HPDE6-E6E7 (cell line): ENCODE measurements at regions not wholly inside any gene's neighbourhood (a gene's known extent, or its start where the extent isn't known, plus 50 kb on each side); places are given as distances from the start of the nearest gene placed in this dataset.
A peak's percentile ranks its signal among the peaks of the same experiment; 100 is the strongest.

Source experiments
- DNase-seq: peaks from one replicate; pipeline ENCODE4 v3.0.0; 2011; ENCODE audit warnings: missing footprints; ENCODE audit errors: extremely low spot score

GRCh38 chr7:25549271-25549921, 321.1 kb upstream of the NPVF start:
- DNase-seq = no peak

GRCh38 chr7:25550149-25550548, 321.9 kb upstream of the NPVF start:
- no peak for DNase-seq

GRCh38 chr7:25552998-25553397, 324.7 kb upstream of the NPVF start:
- no peak for DNase-seq

- DNase-seq = no peak
Measured at GRCh38 chr7:25553580-25554291, 325.4 kb upstream of the NPVF start.

GRCh38 chr7:25557379-25557917, 329.2 kb upstream of the NPVF start:
- DNase-seq = no peak

GRCh38 chr7:25557930-25558329, 329.6 kb upstream of the NPVF start:
- no peak for DNase-seq

- DNase-seq = no peak
Measured at GRCh38 chr7:25558605-25559004, 330.3 kb upstream of the NPVF start.

GRCh38 chr7:25559581-25560367, 331.5 kb upstream of the NPVF start:
- DNase-seq = no peak

GRCh38 chr7:25562673-25563182, 334.4 kb upstream of the NPVF start:
- DNase-seq = no peak

- DNase-seq = no peak
Measured at GRCh38 chr7:25565002-25565401, 336.7 kb upstream of the NPVF start.

- peak; percentile 23 for DNase-seq
Measured at GRCh38 chr7:25565949-25566348, 337.7 kb upstream of the NPVF start.

GRCh38 chr7:25567430-25567829, 339.1 kb upstream of the NPVF start:
- DNase-seq = no peak

GRCh38 chr7:25569765-25570164, 341.5 kb upstream of the NPVF start:
- DNase-seq = no peak

GRCh38 chr7:25572423-25572822, 344.1 kb upstream of the NPVF start:
- no peak for DNase-seq

- DNase-seq = no peak
Measured at GRCh38 chr7:25574828-25575227, 346.5 kb upstream of the NPVF start.

GRCh38 chr7:25575634-25576033, 347.3 kb upstream of the NPVF start:
- DNase-seq = no peak

GRCh38 chr7:25578991-25579777, 350.9 kb upstream of the NPVF start:
- DNase-seq = no peak

GRCh38 chr7:25579778-25580075, 351.4 kb upstream of the NPVF start:
- DNase-seq = no peak

GRCh38 chr7:25580141-25580540, 351.9 kb upstream of the NPVF start:
- no peak for DNase-seq

GRCh38 chr7:25583621-25584020, 355.3 kb upstream of the NPVF start:
- no peak for DNase-seq

GRCh38 chr7:25584112-25584938, 356.0 kb upstream of the NPVF start:
- DNase-seq = no peak
